Activated CD4-positive, CD25-positive, alpha-beta regulatory T cell treated with anti-CD3 and anti-CD28 coated beads, Interleukin-2, amount 50 U/mL, for 16 hours (primary cell): ENCODE measurements at regions not wholly inside any gene's neighbourhood (a gene's known extent, or its start where the extent isn't known, plus 50 kb on each side); places are given as distances from the start of the nearest gene placed in this dataset.
"Not testable (repeated sequence)": the region's sequence is repeated elsewhere in the genome, so short reads cannot be mapped to it uniquely, and the experiment has no call there.

Experiments
- DNase-seq: peaks from one replicate; pipeline ENCODE4 v3.0.0-alpha.2; 2020; ENCODE audit warnings: low read depth, low spot score

DNA sequence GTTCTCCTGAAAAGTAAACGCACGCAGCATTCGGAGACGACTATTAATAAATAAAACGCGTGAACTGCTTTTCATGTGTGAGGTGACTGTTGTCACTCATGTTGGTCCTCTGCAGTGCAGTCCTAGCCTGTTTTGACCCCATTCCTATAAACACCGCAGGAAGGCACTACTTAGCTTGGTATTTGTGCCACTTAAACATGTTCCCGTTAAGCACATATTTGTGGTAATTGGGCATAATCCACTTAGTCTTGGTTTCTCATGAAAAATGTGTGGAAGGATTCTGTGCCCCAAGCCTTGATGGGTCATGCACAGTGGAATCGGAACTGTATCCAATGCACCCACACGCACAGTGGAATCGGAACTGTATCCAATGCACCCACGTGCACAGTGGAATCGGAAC is 313.9 kb downstream of the THBS2 start:
- DNase-seq: no peak

DNA sequence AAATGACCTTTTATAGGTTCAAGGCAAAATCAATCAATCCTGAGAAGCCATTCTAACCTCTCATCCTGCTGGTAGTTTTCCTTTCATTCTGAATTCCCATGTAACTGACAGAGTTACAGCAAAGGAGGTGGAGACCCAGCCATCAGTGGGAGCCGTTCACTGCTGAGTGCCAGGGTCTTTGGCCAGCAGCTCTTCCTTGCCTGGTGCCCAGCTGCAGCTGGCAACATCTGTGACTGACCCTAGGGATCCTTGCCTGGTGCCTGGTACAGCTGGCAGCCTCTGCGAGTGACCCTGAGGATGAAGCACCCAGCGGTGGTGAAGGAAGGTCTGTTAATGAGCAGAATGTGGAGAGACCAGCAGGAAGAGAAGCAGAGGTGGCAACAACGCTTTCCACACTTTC is 314.6 kb downstream of the THBS2 start:
- no peak for DNase-seq

DNA sequence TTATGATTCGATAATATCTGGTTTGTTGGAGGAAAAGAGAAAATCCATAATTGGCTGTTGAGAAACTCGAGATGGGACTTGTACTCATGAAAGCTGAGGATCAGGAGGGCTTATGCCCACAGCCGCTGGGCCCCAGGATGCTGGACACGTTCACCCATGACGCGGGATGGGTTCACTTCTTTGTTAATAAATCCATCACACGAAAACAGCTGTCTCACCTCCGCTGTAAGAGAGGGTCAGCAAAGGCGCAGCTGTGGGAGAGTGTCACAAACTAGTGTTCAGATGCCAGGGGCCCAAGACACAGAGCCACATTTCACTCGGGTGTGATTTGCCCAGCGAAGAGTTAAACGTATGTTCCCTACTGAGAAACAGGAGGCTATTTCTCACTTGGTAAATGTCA is 315.1 kb downstream of the THBS2 start:
- no peak for DNase-seq

DNA sequence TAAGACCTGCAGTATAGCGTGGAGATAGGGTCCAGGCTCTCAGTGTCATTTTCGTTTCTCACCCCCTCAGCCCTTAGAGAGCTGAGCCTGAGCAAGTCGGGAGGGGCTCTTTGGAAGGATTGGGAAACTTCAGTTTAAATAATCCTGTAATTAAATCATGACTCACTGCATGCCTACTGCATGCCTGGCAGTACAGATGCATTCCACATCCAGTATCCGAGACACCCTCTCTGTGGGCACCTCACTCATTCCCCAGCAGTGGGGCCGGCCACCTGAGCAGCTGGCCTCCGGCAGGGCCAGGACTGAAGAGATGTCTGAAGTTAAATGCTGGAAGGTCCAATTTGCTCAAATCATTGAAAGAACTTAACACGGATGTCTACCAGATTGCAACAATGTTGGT is 316.6 kb downstream of the THBS2 start:
- DNase-seq: no peak

DNA sequence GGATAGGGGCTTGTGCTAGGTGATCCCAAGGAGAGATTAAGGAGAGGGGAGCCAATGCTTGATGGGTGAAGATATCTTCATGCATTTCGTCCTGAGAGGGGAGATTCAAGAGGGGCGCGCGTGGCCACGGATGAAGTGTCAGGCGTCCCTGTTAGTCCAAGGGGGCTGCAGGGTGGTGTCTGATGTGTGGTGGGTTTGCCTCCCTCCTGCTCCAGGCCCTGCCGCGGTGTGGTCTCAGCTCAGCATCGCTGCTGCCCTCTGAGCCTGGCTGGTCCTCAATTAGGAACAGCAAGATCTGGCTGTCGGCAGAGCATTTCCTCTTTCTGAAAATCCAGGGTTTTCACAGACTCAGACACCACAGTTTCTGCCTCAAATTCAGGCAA is 318.0 kb downstream of the THBS2 start:
- DNase-seq: no peak

DNA sequence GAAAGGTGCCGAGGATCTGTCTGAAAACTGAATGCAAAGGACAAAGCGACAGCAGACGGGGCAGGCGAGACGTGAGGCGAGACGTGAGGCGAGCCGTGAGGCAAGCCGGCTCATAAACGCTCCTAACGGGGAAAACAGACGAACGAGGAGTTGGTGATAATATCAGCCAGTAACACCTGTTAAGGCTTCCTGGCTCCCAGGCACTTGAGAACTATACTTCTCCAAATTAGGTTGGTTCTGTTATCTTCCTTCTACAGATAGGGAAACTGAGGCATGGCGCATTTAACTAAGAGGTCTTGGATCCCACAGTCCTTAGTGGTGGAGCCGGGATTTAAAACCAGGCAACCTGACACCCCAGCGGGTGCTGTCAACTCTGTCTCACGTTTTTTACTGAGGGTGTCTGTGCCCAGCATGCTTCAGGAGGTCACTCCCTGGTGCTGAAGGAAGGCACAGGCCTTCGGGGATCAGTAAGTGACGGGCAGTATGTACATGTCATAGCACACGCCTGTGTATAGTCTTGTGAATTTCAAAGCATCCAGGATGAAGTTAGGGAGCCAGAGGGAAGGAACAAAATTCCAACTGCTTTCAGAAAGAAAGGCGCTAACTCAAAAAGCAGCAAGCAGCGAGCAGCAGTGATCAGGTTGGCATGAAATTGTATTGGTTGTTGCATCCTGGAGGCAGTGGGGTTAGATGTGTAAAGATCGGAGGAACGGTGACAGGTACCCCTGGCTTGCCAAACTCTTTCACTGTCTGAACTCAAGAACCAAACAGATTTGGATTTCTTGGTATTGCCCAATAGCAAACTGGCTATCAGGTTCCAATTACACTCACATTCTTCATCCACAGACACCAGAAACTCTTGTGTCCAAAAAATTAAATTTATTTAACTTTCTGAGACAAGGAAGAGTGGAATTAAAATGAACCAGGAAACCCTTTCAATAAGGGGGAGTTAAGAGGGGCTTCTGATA is 318.7 kb downstream of the THBS2 start:
- DNase-seq: no peak

DNA sequence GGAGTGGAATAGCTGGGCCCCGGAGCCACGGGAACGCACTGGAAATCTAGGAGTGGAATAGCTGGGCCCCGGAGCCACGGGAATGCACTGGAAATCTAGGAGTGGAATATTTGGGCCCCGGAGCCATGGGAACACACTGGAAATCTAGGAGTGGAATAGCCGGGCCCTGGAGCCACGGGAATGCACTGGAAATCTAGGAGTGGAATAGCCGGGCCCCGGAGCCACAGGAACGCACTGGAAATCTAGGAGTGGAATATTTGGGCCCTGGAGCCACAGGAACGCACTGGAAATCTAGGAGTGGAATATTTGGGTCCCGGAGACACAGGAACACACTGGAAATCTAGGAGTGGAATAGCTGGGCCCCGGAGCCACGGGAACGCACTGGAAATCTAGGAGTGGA is 321.5 kb downstream of the THBS2 start:
- not testable (repeated sequence) for DNase-seq

DNA sequence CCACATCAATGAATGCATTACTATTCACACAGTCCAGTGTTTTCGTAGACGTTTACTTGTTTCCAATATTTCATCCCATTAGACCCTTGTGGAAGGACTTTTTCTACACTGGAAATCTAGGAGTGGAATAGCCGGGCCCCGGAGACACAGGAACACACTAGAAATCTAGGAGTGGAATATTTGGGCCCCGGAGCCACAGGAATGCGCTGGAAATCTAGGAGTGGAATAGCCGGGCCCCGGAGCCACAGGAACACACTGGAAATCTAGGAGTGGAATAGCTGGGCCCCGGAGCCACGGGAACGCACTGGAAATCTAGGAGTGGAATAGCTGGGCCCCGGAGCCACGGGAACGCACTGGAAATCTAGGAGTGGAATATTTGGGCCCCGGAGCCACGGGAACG is 322.6 kb downstream of the THBS2 start:
- DNase-seq: not testable (repeated sequence)

DNA sequence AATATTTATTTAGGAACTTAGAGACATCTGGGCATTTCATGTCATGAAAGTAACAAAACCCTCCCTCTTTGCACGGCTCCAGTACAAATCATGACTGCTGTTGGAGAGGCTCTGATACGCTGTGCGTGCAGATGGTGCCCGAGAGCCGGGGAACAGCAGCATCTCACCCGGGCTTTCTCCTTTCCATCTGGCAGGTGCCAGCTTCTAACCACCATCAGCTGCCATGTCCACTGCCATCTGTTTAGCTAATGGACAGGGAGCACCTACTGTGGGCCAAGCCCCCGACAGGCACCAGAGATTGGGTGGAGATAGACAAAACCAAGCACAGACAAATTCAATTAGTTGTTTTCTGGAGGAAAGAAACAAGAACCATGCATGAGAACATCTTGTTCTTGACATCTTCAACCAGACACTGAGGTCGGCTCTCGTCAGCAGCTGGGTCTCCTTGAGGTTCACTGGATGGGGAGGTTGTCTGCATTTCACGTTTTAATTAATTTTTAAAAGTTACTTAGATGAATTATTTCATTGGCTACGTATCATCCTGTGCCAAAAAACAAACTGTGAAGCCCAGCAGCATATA is 323.7 kb downstream of the THBS2 start:
- DNase-seq: no peak

DNA sequence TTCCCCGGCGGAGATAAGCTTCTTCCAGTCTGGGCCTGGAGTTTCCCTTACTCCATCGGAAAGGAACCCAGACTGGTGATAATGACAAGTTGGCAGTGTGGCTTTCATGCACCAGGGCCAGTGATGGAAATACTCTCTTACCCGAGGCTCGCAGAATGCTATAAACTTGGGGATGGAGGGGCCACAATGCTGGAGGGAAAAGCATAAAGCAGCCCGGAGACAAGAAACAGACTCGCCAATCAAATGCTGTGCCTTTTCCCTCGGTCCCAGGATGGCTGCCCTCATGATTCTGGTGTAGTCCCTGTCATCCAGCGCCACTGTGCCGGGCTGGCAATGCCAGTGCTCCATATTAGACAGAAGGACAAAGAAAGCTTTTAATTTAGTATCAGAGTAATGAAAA is 325.6 kb downstream of the THBS2 start:
- no peak for DNase-seq

DNA sequence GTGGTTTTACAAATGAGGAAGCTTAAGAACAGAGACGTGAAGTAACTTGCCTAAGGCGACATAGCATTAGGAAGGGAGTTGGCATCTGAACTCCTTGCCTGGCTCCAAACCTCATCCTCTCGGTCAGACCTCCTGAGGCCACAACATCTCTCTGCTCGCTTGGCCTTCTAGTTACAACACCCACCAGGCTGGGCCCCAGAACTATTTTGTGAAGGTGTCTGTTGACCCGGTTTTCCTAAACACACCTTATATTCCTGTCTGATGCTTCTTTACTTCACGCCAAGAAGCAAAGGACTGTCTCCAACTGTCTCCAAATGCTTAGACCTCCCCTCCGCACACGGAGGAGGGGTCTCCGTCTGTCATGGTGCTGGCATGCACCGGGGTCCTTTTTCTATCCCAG is 326.6 kb downstream of the THBS2 start:
- DNase-seq: no peak

DNA sequence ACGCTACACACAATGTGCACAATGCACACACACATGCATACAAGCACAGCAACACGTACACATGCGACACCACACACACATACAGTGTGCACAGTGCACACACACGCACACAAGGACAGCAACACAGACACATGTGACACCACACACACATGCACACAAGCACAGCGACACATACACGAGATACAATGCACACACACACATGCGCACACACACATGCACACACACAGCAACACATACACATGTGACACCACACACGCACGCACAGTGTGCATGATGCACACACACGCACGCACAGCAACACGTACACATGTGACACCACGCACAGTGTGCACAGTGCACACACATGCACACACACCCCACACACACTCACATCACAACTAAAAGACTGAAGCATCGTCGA is 327.3 kb downstream of the THBS2 start:
- DNase-seq: no peak

DNA sequence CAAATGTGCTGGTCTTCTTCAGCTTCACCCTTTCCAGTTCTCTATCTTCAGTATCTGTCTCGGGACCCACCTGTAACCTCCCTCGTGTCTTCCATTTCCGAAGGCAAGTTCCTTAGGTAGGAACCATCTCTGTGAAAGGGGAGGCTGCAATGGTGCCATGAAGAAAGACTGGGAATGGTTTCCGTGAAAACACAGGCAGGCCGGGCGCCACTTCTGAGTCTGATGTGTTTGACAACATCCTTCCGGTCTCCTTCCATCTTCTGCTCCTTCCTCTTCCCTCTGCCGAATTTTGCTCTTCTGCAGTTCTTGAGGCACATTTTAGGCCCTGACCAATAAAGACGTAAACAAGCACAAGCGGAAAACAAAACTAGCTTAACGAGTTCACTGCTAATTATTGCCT is 328.0 kb downstream of the THBS2 start:
- no peak for DNase-seq

DNA sequence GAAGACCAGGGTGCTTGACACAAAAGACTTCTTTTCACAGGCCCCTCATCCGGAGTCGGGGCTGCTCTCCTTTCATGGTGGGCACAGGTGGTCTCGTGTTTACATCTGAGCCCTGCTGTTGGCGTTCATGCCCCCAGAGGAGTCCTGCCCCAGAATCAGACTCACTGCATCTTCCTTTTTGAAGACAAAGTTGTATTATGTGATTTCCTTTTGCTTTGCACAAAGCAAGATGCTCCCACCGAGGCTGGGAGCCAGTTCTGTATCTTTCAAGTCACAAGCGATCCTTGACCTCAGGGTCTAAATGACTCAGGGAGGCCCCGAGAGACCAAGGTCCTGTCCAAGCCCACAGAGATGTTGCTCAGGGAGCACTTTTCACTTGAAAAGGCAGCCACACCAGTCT is 330.5 kb downstream of the THBS2 start:
- no peak for DNase-seq

DNA sequence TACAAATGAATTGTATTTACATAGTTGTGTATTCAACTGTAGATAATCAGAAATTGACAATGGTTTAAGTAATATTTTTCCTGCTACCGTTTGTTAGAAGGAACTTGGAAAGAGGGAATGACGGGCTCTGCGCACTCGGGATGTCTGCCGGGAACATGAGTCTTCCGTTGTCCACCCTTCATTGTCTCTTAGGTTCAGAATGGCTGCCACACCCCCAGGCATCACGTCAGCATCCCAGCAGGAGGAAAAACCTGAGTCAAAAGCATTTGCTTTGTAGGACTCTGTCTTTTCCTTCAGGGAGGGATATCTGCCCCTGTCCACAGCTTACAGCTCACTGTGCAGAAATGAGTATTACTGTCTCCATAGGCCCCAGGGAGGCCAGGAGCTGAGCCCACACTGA is 331.2 kb downstream of the THBS2 start:
- no peak for DNase-seq

DNA sequence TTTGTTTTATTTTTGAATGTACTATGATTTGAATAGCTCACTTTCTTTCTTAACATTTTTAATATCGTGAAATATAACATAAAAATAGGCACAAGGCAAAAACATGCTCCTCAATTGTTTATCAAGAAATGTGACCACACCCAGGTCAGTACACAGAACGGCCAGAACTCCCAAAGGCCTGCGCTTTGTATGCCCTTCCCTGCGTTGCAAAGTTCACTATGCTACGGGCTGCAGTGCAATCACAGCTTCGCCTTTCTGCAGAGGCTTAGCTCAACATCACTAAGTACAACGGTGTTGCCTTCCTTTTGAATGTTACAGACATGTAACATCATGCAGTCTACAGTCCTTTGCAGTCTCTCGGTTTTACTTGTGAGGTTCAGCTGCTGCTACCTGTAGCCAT is 333.4 kb downstream of the THBS2 start:
- no peak for DNase-seq

DNA sequence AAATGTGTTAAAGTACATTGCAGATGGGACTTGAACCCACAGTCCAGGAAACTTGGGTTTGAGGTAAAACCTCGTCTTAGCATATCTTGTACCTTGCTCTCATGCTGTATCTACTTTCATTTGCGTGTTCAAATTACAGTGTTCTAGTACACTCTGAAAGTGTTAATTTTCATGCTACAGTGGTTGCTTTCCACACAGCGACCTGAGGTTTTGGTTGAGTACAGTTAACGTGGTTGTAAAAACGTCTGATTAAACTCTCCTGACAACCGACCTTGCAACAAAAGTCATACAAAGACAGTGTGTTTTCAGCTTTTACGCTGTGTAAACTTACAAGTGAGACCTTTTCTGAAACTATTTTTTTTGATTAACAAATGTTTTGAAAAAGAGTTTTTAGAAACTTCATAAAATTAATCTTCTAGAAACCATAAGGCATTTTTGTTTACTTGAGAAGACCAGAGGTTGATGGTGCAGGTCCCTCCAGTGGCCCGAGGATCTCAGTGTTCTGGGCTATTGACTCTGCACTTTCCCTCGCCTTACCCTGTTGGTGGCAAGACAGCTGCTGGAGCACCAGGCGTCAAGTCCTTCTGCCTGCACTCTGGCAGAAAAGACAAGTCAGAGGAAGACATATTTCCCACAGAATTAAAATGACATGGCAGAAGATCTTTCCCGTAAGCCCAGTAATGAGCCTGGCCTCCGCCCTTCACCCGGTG is 334.0 kb downstream of the THBS2 start:
- DNase-seq: no peak

DNA sequence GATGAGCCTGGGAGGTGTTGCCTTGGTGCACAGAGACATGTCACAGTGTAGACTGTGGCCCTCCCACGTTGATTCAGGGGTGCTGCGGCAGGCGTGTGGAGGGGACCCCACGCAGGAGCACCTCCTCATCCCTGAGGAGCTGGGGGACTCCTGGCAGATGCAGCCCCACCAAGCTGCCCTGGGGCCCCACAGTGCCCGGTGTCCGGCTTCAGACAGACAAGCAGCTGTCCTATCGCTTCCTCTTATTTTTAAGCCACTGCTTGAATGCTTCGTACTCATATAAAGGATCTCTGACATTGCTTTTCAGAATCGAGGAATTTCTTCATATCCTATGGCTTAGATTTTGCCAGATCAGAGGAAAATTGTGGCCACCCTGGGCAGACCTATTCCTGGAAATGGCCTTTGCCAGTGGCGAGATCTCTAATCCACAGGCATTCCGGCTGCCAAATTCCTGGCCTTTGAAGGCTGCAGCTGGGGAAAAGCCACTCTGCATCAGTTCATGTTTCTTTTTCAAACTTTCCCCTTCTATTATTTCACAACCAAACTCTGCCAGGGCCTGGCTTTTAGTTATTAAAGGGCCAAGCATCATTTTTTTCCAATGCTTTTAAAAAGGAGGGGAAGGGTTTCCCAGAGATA is 337.0 kb downstream of the THBS2 start:
- no peak for DNase-seq

DNA sequence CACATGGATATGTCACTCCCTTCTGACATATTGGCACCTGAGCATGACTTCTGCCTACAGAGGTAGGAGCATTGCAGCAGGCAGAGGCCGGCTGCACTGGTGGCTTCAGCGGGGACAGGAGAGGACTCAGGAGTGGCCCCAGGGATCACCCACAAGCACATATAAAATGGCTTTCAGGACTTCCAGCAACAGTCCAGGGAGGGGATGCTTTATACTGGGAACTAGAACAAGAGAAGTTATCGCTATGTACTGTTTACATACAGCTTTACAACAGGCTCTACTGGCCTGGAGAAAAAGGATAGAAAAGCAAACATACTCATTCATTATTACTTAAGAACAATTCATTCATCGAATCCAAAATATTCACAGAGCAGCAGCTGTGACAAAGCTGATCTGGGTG is 337.8 kb downstream of the THBS2 start:
- no peak for DNase-seq

DNA sequence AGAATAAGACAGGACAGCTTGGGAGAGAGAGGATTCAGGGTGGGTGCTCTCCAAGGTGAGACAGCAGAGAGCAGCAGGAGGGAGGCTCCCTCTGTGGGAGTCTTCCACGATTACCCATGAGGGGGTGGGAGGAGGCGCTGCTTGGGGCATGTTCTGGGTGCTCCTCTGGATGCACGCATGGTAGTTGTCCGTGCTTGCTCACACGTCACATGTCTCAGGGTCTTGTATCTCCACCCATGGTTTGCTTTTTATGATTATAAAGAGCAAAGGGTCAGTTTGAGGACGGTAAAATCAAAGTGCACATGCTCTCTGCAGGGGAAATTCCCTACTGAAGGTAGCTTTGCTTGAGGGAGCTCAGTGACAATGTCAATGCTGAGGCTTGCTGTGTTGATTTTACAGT is 338.4 kb downstream of the THBS2 start:
- no peak for DNase-seq

DNA sequence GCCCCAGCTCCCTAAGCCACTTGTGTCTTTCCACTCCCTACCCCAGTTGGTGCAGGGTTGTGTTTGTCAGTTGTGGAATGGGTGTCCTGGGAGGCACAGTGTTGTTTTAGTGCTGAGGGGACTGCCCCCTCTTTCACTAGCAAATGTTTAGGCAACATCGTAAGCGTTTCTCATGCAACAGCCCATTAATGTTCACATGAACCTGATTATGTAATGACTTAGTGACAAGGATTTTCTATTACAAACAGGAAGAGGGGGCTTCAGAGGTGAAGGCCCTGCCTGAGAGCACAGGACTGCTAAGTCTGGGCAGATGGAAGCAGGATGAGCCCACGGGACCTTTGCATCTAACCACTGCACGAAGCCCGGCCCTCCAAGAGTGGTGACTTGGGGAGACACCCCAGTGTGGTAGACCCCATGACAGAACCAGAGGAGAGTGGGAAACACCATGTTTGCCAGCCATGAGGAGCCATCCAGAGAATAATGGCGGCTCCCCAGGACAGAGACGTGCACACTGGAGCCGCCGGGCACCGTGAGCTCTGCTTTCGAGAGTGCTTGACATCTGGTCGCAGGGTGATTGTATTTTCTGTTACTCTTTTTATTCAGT is 339.7 kb downstream of the THBS2 start:
- DNase-seq: no peak
